ENCODE measurements at regions not wholly inside any gene's neighbourhood (a gene's known extent, or its start where the extent isn't known, plus 50 kb on each side); places are given as distances from the start of the nearest gene placed in this dataset.
"Not testable (repeated sequence)": the region's sequence is repeated elsewhere in the genome, so short reads cannot be mapped to it uniquely, and the experiment has no call there.

DNA sequence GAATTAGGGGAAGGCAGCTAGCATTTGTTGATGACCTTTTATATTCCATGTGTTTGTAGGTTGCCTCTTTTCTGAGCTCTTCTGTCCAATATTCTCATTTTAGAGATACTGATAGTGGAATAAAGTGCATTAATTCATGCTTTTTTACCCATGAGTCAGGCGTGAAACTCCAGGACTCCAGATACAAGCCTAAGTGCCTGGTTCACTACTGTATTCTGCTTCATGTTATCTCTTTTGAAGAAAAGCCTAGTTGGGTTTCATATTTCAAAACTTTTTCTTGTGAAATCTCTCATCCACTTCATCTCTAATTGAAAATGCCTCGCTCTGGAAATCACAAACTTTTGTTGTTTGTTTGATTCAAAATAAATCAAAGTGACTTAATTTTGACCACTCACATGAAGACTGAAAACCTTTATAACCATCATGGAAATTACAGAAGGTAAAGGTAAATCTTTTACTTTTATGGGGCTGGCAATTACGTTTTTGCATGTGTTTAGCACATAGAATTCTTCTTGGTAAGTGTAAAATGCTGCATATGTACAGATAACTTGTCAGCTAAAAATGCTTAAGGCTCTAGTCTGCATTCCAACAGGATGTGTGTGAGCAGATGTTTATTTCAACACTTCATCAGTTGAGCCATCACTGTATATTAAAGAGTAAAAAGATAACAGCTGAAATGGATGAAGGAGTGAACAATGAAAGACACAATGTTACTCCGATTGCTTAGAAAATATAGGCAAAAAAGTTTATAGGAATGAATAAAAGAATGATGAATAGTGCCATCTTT lies 961.8 kb upstream of the CELF2 start:
- Histone ChIP-seq H3K4me2 (ENCODE audit: low read depth, low read length, poor library complexity, severe bottlenecking) (no peak overlapping the region), H3K27ac (ENCODE audit: low read depth, low read length) (no peak overlapping the region), H3K9me2 (replicated peaks; ENCODE audit: insufficient read depth, low read length) (no peaks in the 10 kb centered on the region), H4K20me1 (ENCODE audit: low read depth, low read length) (no peaks in the 10 kb centered on the region), H3K79me2 (ENCODE audit: insufficient read depth, low read length) (no peaks in the 10 kb centered on the region), H3F3A (ENCODE audit: insufficient read depth) (no peaks in the 10 kb centered on the region), H3K27me3 (ENCODE audit: low read length) (no peaks in the 10 kb centered on the region), H3K9me3 (ENCODE audit: insufficient read depth, low read length) (no peaks in the 10 kb centered on the region), H3K9ac (ENCODE audit: low read length) (no peak overlapping the region), H3K4me3 (ENCODE audit: insufficient read depth, low read length, poor library complexity, severe bottlenecking) (no peak overlapping the region), H2AFZ (ENCODE audit: low read depth, low read length, severe bottlenecking) (no peak overlapping the region), H3K36me3 (ENCODE audit: low read length) (no peaks in the 10 kb centered on the region)
- TF ChIP-seq EZH2phosphoT487 (conservative IDR thresholded peaks at IDR 0.05; ENCODE audit: low read length): no peak

GRCh38 chr10:10056961-10057360 lies 960.7 kb upstream of the CELF2 start:
- Histone ChIP-seq H2AFZ (ENCODE audit: low read depth, low read length, severe bottlenecking) (no peak overlapping the region), H3K4me3 (ENCODE audit: insufficient read depth, low read length, poor library complexity, severe bottlenecking) (no peak overlapping the region), H3K9me2 (replicated peaks; ENCODE audit: insufficient read depth, low read length) (no peaks in the 10 kb centered on the region), H3K4me2 (ENCODE audit: low read depth, low read length, poor library complexity, severe bottlenecking) (no peak overlapping the region), H3K9me3 (ENCODE audit: insufficient read depth, low read length) (no peaks in the 10 kb centered on the region), H3K79me2 (ENCODE audit: insufficient read depth, low read length) (no peaks in the 10 kb centered on the region), H3K36me3 (ENCODE audit: low read length) (no peaks in the 10 kb centered on the region), H3K9ac (ENCODE audit: low read length) (no peak overlapping the region), H3K27me3 (ENCODE audit: low read length) (no peaks in the 10 kb centered on the region), H3F3A (ENCODE audit: insufficient read depth) (no peaks in the 10 kb centered on the region), H3K27ac (ENCODE audit: low read depth, low read length) (no peak overlapping the region), H4K20me1 (ENCODE audit: low read depth, low read length) (no peaks in the 10 kb centered on the region)
- TF ChIP-seq, protein P1, sequence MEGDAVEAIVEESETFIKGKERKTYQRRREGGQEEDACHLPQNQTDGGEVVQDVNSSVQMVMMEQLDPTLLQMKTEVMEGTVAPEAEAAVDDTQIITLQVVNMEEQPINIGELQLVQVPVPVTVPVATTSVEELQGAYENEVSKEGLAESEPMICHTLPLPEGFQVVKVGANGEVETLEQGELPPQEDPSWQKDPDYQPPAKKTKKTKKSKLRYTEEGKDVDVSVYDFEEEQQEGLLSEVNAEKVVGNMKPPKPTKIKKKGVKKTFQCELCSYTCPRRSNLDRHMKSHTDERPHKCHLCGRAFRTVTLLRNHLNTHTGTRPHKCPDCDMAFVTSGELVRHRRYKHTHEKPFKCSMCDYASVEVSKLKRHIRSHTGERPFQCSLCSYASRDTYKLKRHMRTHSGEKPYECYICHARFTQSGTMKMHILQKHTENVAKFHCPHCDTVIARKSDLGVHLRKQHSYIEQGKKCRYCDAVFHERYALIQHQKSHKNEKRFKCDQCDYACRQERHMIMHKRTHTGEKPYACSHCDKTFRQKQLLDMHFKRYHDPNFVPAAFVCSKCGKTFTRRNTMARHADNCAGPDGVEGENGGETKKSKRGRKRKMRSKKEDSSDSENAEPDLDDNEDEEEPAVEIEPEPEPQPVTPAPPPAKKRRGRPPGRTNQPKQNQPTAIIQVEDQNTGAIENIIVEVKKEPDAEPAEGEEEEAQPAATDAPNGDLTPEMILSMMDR (IDR thresholded peaks at IDR 0.05; ENCODE audit: insufficient read depth, low read length, poor library complexity, severe bottlenecking): no peak
- no peak for TF ChIP-seq EZH2phosphoT487 (conservative IDR thresholded peaks at IDR 0.05; ENCODE audit: low read length)

- H3K9ac ChIP-seq (ENCODE audit: low read length): no peak overlapping the region
- no peak for TF ChIP-seq EZH2phosphoT487 (conservative IDR thresholded peaks at IDR 0.05; ENCODE audit: low read length)
- TF ChIP-seq, protein P1 (IDR thresholded peaks at IDR 0.05; ENCODE audit: insufficient read depth, low read length, poor library complexity, severe bottlenecking): no peak
- no peak overlapping the region for H3K27ac ChIP-seq (ENCODE audit: low read depth, low read length)
- H4K20me1 ChIP-seq (ENCODE audit: low read depth, low read length): no peaks in the 10 kb centered on the region
- no peak overlapping the region for H3K4me2 ChIP-seq (ENCODE audit: low read depth, low read length, poor library complexity, severe bottlenecking)
- no peaks in the 10 kb centered on the region for H3K9me3 ChIP-seq (ENCODE audit: insufficient read depth, low read length)
- no peaks in the 10 kb centered on the region for H3K27me3 ChIP-seq (ENCODE audit: low read length)
- no peaks in the 10 kb centered on the region for H3K79me2 ChIP-seq (ENCODE audit: insufficient read depth, low read length)
- H3F3A ChIP-seq (ENCODE audit: insufficient read depth): no peaks in the 10 kb centered on the region
- H2AFZ ChIP-seq (ENCODE audit: low read depth, low read length, severe bottlenecking): no peak overlapping the region
- H3K9me2 ChIP-seq (replicated peaks; ENCODE audit: insufficient read depth, low read length): no peaks in the 10 kb centered on the region
- H3K36me3 ChIP-seq (ENCODE audit: low read length): no peaks in the 10 kb centered on the region
- H3K4me3 ChIP-seq (ENCODE audit: insufficient read depth, low read length, poor library complexity, severe bottlenecking): no peak overlapping the region
Observed at GRCh38 chr10:10067644-10068043, 950.0 kb upstream of the CELF2 start.

GRCh38 chr10:10074847-10075246 lies 942.8 kb upstream of the CELF2 start:
- H3K4me2 ChIP-seq (ENCODE audit: low read depth, low read length, poor library complexity, severe bottlenecking); H4K20me1 ChIP-seq (ENCODE audit: low read depth, low read length); H3K9me2 ChIP-seq (replicated peaks; ENCODE audit: insufficient read depth, low read length); H3K79me2 ChIP-seq (ENCODE audit: insufficient read depth, low read length); H3F3A ChIP-seq (ENCODE audit: insufficient read depth); H2AFZ ChIP-seq (ENCODE audit: low read depth, low read length, severe bottlenecking); H3K9me3 ChIP-seq (ENCODE audit: insufficient read depth, low read length); H3K27me3 ChIP-seq (ENCODE audit: low read length); H3K9ac ChIP-seq (ENCODE audit: low read length); H3K36me3 ChIP-seq (ENCODE audit: low read length); H3K4me3 ChIP-seq (ENCODE audit: insufficient read depth, low read length, poor library complexity, severe bottlenecking); H3K27ac ChIP-seq (ENCODE audit: low read depth, low read length): not testable (repeated sequence)
